Upper lobe of right lung (tissue), 1 donor: ENCODE measurements at regions not wholly inside any gene's neighbourhood (a gene's known extent, or its start where the extent isn't known, plus 50 kb on each side); places are given as distances from the start of the nearest gene placed in this dataset.

ENCODE experiments used
- ATAC-seq: fragments of 200-7000 bp; cut with Tn5 transposase; one replicate; pipeline ENCODE4 v1.9.1; 2020; ENCODE audit warnings: mild to moderate bottlenecking, moderate library complexity
- DNase-seq: peaks from one replicate; pipeline ENCODE4 v3.0.0-alpha.2; 2020
- H3K27ac ChIP-seq: fragments of 200-600 bp; one replicate; pipeline ENCODE4 v1.8.0; 2022
- H3K27me3 ChIP-seq: fragments of 200-600 bp; one replicate; pipeline ENCODE4 v1.8.0; 2022; ENCODE audit warnings: mild to moderate bottlenecking
- H3K36me3 ChIP-seq: fragments of 200-600 bp; one replicate; pipeline ENCODE4 v1.8.0; 2022
- H3K4me1 ChIP-seq: fragments of 200-600 bp; one replicate; pipeline ENCODE4 v1.8.0; 2022
- H3K4me3 ChIP-seq: fragments of 200-600 bp; one replicate; pipeline ENCODE4 v1.8.0; 2022; ENCODE audit warnings: mild to moderate bottlenecking
- H3K9me3 ChIP-seq: fragments of 200-600 bp; one replicate; pipeline ENCODE4 v1.8.0; 2022
- intact Hi-C: fragments of 100-400 bp; cut with DNase I; formaldehyde crosslinking; loops from one replicate; pipeline ENCODE4 v1.11.0; 2022
- TF ChIP-seq, protein P1 (sequence below): fragments of 200-600 bp; IDR thresholded peaks from one replicate; pipeline ENCODE4 v1.8.0; 2022; ENCODE audit warnings: antibody characterized with exemption
- donor health status: DM: no; HTN: yes; CAD: no; lungs with severe emphysema.

DNA sequence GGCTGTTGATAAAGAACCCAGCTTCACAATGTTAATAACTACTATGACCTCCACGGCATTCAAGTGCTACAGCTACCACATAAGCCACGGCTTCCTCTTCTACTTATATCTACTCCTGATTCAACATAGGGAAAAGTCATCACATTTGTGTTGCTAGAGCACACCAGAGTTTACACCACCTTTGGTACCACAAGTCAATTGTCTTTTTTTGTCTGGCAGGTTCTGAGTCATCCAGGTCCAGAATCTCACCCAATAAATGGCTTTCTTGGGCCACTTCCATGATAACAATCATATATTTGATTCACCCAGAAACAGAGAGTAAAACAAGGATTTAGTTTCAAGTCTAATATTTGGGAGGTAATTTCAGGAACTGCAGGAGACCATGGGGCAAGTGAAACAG, 480.2 kb downstream of the TMX3 start:
- intact Hi-C loops: no loop called here
- H3K36me3 ChIP-seq: no peaks in the 10 kb centered on the region
- TF ChIP-seq, protein P1, sequence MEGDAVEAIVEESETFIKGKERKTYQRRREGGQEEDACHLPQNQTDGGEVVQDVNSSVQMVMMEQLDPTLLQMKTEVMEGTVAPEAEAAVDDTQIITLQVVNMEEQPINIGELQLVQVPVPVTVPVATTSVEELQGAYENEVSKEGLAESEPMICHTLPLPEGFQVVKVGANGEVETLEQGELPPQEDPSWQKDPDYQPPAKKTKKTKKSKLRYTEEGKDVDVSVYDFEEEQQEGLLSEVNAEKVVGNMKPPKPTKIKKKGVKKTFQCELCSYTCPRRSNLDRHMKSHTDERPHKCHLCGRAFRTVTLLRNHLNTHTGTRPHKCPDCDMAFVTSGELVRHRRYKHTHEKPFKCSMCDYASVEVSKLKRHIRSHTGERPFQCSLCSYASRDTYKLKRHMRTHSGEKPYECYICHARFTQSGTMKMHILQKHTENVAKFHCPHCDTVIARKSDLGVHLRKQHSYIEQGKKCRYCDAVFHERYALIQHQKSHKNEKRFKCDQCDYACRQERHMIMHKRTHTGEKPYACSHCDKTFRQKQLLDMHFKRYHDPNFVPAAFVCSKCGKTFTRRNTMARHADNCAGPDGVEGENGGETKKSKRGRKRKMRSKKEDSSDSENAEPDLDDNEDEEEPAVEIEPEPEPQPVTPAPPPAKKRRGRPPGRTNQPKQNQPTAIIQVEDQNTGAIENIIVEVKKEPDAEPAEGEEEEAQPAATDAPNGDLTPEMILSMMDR: no peak
- H3K4me3 ChIP-seq: no peak overlapping the region
- no peak overlapping the region for H3K27ac ChIP-seq
- DNase-seq: no peak
- no peaks in the 10 kb centered on the region for H3K9me3 ChIP-seq
- ATAC-seq: no peak
- H3K27me3 ChIP-seq: no peaks in the 10 kb centered on the region
- H3K4me1 ChIP-seq: no peaks in the 10 kb centered on the region

DNA sequence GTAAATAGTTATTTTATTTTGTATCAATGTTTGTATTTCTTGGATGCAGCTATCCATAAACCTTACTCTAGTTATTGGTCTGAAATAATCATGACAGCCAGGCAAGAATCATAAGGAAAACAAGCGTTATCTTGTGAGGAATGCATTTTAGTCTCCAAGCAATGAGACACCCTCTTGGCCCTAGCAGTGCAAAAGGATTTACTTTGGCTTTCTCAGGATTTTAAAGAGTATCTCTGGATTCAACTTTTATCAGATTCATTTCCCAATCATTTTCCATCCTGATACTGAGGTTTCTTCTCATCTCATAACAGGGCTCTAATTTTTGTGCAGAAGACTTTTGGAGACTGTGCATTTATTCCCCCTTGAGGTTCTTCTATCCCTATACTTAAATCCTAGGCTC, 480.8 kb downstream of the TMX3 start:
- Histone ChIP-seq H3K36me3 (no peaks in the 10 kb centered on the region), H3K27me3 (no peaks in the 10 kb centered on the region), H3K4me1 (no peaks in the 10 kb centered on the region), H3K4me3 (no peak overlapping the region), H3K9me3 (no peaks in the 10 kb centered on the region), H3K27ac (no peak overlapping the region)
- DNase-seq: no peak
- intact Hi-C loops: no loop called here
- no peak for ATAC-seq
- TF ChIP-seq, protein P1: no peak

DNA sequence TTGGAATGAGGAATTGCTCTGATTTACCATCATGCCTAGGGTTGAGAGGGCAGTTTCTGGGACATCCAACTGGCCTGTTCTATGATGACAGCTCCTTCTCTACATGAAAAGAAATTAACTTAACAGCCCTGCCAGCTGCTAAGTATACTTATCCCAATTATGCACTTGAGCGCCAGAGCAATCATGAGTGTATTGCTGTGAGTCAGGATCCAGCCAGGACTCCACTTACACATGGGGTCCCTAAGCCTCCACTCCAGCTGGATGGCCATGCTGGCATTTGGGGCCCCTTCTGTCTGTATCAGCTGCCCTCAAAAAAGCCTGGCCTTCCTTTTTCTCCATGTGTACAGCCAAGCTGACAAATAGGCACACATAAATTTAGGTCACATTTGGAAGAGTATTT, 481.9 kb downstream of the TMX3 start:
- Histone ChIP-seq H3K27me3 (no peaks in the 10 kb centered on the region), H3K36me3 (no peaks in the 10 kb centered on the region), H3K27ac (no peak overlapping the region), H3K4me3 (no peak overlapping the region), H3K9me3 (no peaks in the 10 kb centered on the region), H3K4me1 (no peaks in the 10 kb centered on the region)
- DNase-seq: no peak
- TF ChIP-seq, protein P1: no peak
- intact Hi-C loops: no loop called here
- no peak for ATAC-seq

DNA sequence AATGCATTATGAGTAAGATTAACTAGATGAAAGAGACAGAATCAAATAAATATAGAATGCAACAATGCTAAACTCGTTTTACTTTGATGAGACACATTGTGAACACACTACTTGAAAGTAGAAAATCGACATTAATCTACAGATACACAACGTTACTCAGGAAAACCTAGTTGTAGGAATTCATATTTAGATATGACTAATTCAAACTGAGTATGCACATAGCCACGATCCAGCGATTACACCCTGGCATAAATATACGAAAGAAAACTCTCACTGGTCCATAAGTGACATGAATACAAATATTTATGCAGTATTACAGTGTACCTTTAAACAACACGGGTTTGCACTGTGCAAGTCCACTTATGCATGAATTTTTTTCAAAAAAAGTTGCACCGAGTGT, 485.6 kb downstream of the TMX3 start:
- no peaks in the 10 kb centered on the region for H3K27me3 ChIP-seq
- H3K9me3 ChIP-seq: no peaks in the 10 kb centered on the region
- ATAC-seq (no peak), DNase-seq (no peak)
- intact Hi-C loops: no loop called here
- TF ChIP-seq, protein P1: no peak
- no peaks in the 10 kb centered on the region for H3K4me1 ChIP-seq
- H3K4me3 ChIP-seq: no peak overlapping the region
- H3K27ac ChIP-seq: no peak overlapping the region
- H3K36me3 ChIP-seq: no peaks in the 10 kb centered on the region

DNA sequence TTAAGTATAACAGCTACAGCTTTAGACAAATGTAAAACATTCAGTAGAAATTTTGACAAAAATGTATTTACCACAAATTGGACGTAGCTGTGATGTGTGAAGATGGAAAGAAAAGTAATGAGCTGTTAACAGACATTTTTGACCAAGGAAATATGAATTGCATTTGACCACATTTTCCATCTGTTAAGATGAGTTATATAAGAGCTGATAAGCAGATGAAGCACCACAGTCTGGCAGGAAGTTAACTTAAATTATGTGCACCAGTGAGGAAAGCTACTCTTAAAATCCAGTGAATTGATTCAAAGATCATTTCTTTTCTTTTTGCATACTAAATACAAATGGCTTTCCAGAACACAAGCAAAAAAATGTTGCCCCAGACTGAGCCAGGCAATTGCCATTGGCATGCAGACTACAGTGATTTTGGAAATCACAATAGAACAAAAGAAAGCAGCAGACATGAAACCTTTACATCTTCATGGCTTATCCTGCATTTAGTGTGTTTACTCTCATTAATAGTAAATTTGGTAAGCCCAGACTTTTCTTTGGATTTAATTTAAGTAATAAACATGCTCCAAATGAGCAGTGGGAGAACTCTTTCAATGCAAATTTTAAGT, 493.7 kb downstream of the TMX3 start:
- no peak for DNase-seq
- intact Hi-C loops: no loop called here
- Histone ChIP-seq H3K27me3 (no peaks in the 10 kb centered on the region), H3K4me3 (no peak overlapping the region), H3K27ac (no peak overlapping the region), H3K4me1 (no peaks in the 10 kb centered on the region), H3K9me3 (no peaks in the 10 kb centered on the region), H3K36me3 (no peaks in the 10 kb centered on the region)
- TF ChIP-seq, protein P1: no peak
- no peak for ATAC-seq

DNA sequence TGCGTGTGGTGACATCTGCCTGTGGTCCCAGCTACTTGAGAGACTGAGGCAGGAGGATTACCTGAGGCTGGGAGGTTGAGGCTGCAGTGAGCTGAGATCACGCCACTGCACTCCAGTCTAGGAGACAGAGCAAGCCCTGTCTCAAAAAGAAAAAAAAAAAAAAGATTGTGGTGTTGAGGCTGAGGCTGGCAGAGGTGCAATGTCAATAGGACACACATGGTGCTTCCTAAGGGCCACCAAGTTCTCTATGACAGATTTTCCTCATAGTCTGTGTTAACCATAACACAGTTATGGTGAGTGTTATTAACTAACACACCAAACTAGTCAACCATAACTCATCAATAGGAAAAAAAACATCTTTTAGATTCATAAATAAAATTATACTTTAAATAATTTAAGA, 494.4 kb downstream of the TMX3 start:
- Histone ChIP-seq H3K27me3 (no peaks in the 10 kb centered on the region), H3K36me3 (no peaks in the 10 kb centered on the region), H3K4me3 (no peak overlapping the region), H3K9me3 (no peaks in the 10 kb centered on the region), H3K4me1 (no peaks in the 10 kb centered on the region), H3K27ac (no peak overlapping the region)
- TF ChIP-seq, protein P1: no peak
- intact Hi-C loops: no loop called here
- DNase-seq (no peak), ATAC-seq (no peak)
